OCI-LY7 (cell line): ENCODE measurements at regions not wholly inside any gene's neighbourhood (a gene's known extent, or its start where the extent isn't known, plus 50 kb on each side); places are given as distances from the start of the nearest gene placed in this dataset.

Experiments
- CTCF ChIP-seq: fragments of 200-600 bp; sonication (generic); conservative IDR thresholded peaks from 2 replicates; pipeline ENCODE4 v1.5.1; 2014; ENCODE audit warnings: mild to moderate bottlenecking, antibody characterized with exemption, low read length, moderate library complexity, mixed read lengths
- EZH2phosphoT487 ChIP-seq: fragments of 200-600 bp; sonication (generic); IDR thresholded peaks from 2 replicates; pipeline ENCODE4 v1.6.1; 2018; ENCODE audit warnings: low read depth, borderline replicate concordance, mild to moderate bottlenecking, mixed run types, antibody characterized with exemption, low read length, moderate library complexity, mixed read lengths

- no peak for TF ChIP-seq CTCF
- TF ChIP-seq EZH2phosphoT487 = no peak
Measured at GRCh38 chr1:185565302-185565701, 168.9 kb upstream of the HMCN1 start.
